MM.1S (cell line): ENCODE measurements at regions not wholly inside any gene's neighbourhood (a gene's known extent, or its start where the extent isn't known, plus 50 kb on each side); places are given as distances from the start of the nearest gene placed in this dataset.

Experiments used
- DNase-seq: peaks from one replicate; pipeline ENCODE4 v3.0.0-alpha.2; 2015
- H2AFZ ChIP-seq: fragments of 300-600 bp; sonication (generic); 2 replicates; pipeline ENCODE4 v1.6.0; 2016; ENCODE audit warnings: antibody characterized with exemption, low read length
- H3F3A ChIP-seq: fragments of 300-600 bp; sonication (generic); 2 replicates; pipeline ENCODE4 v1.6.1; 2016; ENCODE audit warnings: mild to moderate bottlenecking, antibody characterized with exemption, low read length, moderate library complexity, mixed read lengths; ENCODE audit not compliant: insufficient read depth
- H3K27ac ChIP-seq: fragments of 300-600 bp; sonication (generic); 2 replicates; pipeline ENCODE4 v1.5.1; 2016; ENCODE audit warnings: mild to moderate bottlenecking, low read length
- H3K27me3 ChIP-seq: fragments of 300-600 bp; sonication (generic); replicated peaks from 2 replicates; pipeline ENCODE4 v1.6.0; 2016; ENCODE audit warnings: low read length; ENCODE audit not compliant: insufficient read depth
- H3K36me3 ChIP-seq: fragments of 300-600 bp; sonication (generic); replicated peaks from 2 replicates; pipeline ENCODE4 v1.6.1; 2016; ENCODE audit warnings: mild to moderate bottlenecking, low read length, mixed read lengths; ENCODE audit not compliant: insufficient read depth
- H3K4me1 ChIP-seq: fragments of 300-600 bp; sonication (generic); 2 replicates; pipeline ENCODE4 v1.6.1; 2016; ENCODE audit warnings: low read length, mixed read lengths
- H3K4me2 ChIP-seq: fragments of 300-600 bp; sonication (generic); 2 replicates; pipeline ENCODE4 v1.6.0; 2016; ENCODE audit warnings: low read depth, low read length
- H3K4me3 ChIP-seq: fragments of 300-600 bp; sonication (generic); 2 replicates; pipeline ENCODE4 v1.5.1; 2016; ENCODE audit warnings: low read length, mixed read lengths
- H3K79me2 ChIP-seq: fragments of 300-600 bp; sonication (generic); 2 replicates; pipeline ENCODE4 v1.6.1; 2016; ENCODE audit warnings: mixed run types, low read length, mixed read lengths
- H3K9ac ChIP-seq: fragments of 300-600 bp; sonication (generic); 2 replicates; pipeline ENCODE4 v1.6.1; 2016; ENCODE audit warnings: low read length, mixed read lengths
- H3K9me2 ChIP-seq: fragments of 300-600 bp; sonication (generic); replicated peaks from 2 replicates; pipeline ENCODE4 v1.6.1; 2016; ENCODE audit warnings: mild to moderate bottlenecking, low read length, mixed read lengths; ENCODE audit not compliant: insufficient read depth
- H3K9me3 ChIP-seq: fragments of 300-600 bp; sonication (generic); replicated peaks from 2 replicates; pipeline ENCODE4 v1.6.1; 2016; ENCODE audit warnings: mild to moderate bottlenecking, low read length, mixed read lengths; ENCODE audit not compliant: insufficient read depth
- H4K20me1 ChIP-seq: fragments of 300-600 bp; sonication (generic); 2 replicates; pipeline ENCODE4 v1.6.1; 2016; ENCODE audit warnings: mild to moderate bottlenecking, low read length, moderate library complexity, mixed read lengths; ENCODE audit not compliant: insufficient read depth
- EZH2 ChIP-seq: fragments of 300-600 bp; sonication (generic); optimal IDR thresholded peaks from 2 replicates; pipeline ENCODE3; 2017; ENCODE audit warnings: low read depth, mild to moderate bottlenecking, antibody characterized with exemption, low read length, mixed read lengths
- EZH2phosphoT487 ChIP-seq: fragments of 300-600 bp; sonication (generic); IDR thresholded peaks from 2 replicates; pipeline ENCODE4 v1.6.1; 2018; ENCODE audit warnings: antibody characterized with exemption, low read length
- TF ChIP-seq, protein P1 (sequence below): fragments of 300-600 bp; sonication (generic); IDR thresholded peaks from 2 replicates; pipeline ENCODE4 v1.5.1; 2016; ENCODE audit warnings: antibody characterized with exemption, low read length, mixed read lengths

DNA sequence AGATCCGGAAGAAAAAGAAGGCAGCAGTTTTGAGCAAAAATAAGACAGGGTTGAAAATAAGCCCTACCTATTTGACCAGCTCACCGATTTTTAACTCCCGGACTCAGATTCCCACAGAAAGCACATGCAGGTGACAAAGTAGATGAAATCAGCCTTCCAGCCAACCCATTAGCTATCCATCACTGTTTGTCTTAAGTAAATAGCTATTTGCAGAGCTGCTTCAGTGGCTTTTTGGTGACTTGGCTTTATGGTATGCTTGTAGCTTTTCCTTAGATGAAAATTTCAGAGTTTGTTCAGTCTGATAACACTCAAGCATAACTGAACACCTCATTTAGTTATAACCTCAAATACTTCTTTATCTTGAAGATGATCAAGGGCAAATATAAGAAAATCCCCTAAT, 192.6 kb downstream of the HIPK3 start:
- H3K27me3 ChIP-seq = no peaks in the 10 kb centered on the region
- H3F3A ChIP-seq = no peaks in the 10 kb centered on the region
- H3K4me3 ChIP-seq = no peak overlapping the region
- no peaks in the 10 kb centered on the region for H3K36me3 ChIP-seq
- no peaks in the 10 kb centered on the region for H3K9me2 ChIP-seq
- TF ChIP-seq EZH2phosphoT487 = no peak
- TF ChIP-seq EZH2 = no peak
- TF ChIP-seq, protein P1, sequence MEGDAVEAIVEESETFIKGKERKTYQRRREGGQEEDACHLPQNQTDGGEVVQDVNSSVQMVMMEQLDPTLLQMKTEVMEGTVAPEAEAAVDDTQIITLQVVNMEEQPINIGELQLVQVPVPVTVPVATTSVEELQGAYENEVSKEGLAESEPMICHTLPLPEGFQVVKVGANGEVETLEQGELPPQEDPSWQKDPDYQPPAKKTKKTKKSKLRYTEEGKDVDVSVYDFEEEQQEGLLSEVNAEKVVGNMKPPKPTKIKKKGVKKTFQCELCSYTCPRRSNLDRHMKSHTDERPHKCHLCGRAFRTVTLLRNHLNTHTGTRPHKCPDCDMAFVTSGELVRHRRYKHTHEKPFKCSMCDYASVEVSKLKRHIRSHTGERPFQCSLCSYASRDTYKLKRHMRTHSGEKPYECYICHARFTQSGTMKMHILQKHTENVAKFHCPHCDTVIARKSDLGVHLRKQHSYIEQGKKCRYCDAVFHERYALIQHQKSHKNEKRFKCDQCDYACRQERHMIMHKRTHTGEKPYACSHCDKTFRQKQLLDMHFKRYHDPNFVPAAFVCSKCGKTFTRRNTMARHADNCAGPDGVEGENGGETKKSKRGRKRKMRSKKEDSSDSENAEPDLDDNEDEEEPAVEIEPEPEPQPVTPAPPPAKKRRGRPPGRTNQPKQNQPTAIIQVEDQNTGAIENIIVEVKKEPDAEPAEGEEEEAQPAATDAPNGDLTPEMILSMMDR = no peak
- H3K9ac ChIP-seq = no peak overlapping the region
- H3K79me2 ChIP-seq = no peaks in the 10 kb centered on the region
- no peaks in the 10 kb centered on the region for H3K9me3 ChIP-seq
- H3K27ac ChIP-seq = no peak overlapping the region
- DNase-seq = no peak
- no peak overlapping the region for H3K4me2 ChIP-seq
- H4K20me1 ChIP-seq = no peaks in the 10 kb centered on the region
- no peaks in the 10 kb centered on the region for H3K4me1 ChIP-seq
- H2AFZ ChIP-seq = no peak overlapping the region

DNA sequence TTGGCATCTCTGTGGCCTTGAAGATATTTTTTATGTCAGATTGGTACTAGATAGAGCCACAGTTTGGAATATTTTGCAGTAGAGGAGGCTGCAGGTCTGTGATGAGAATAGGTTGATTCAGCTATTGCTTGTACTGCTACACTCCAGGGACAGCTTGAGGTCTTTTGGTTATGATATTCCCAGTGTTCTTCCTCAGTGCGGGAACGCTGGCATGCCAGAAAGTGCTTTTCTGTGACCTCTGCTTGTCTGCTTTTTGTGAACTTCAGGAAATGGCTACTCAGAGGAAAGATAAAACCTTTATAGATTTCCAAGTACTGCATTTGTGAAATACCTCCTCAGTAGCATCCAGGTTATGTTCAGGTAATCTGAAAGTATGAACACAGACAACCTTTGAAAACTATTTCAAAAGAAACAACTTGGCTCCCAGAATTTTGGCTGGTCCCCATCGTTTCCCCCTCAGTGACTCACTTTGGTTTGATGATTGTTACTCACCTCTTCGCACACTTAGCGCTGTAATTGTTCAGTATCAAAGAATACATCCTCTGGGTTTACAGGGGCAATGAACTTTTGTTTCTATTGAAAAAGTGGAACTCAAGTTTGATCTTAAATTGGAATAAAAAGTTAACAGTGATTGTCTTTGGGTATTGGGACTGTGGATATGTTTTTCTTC, 191.4 kb downstream of the HIPK3 start:
- no peaks in the 10 kb centered on the region for H3K9me2 ChIP-seq
- no peaks in the 10 kb centered on the region for H3K9me3 ChIP-seq
- no peaks in the 10 kb centered on the region for H3F3A ChIP-seq
- DNase-seq = no peak
- no peak overlapping the region for H3K9ac ChIP-seq
- H3K4me1 ChIP-seq = no peaks in the 10 kb centered on the region
- no peak overlapping the region for H3K4me3 ChIP-seq
- H3K36me3 ChIP-seq = no peaks in the 10 kb centered on the region
- no peaks in the 10 kb centered on the region for H3K27me3 ChIP-seq
- H2AFZ ChIP-seq = no peak overlapping the region
- TF ChIP-seq, protein P1 = no peak
- no peak for TF ChIP-seq EZH2phosphoT487
- no peak for TF ChIP-seq EZH2
- no peak overlapping the region for H3K27ac ChIP-seq
- H3K4me2 ChIP-seq = no peak overlapping the region
- H3K79me2 ChIP-seq = no peaks in the 10 kb centered on the region
- no peaks in the 10 kb centered on the region for H4K20me1 ChIP-seq

DNA sequence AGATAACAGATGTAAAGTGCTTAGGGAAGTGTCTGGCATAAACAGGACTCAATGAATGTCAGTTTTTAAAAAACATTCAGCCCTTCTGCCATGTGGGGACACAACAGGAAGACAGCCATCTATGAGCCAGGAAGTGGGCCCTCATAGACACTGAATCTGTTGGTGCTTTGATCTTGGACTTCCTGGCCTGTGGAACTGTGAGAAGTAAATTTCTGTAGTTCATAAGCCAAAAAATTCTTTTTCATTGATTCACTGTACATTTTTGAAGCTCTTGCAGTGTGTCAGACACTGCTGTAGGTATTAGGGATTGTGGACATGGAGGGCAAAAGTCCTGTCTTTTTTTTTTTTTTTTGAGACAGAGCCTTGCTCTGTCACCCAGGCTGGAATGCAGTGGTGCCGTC, 188.6 kb downstream of the HIPK3 start:
- no peak for DNase-seq
- H3K27ac ChIP-seq = no peak overlapping the region

More for the DNA sequence above, 188.6 kb downstream of the HIPK3 start:
- Histone ChIP-seq H3K9me2 (no peaks in the 10 kb centered on the region), H3K36me3 (no peaks in the 10 kb centered on the region), H3K79me2 (no peaks in the 10 kb centered on the region), H3K9ac (no peak overlapping the region), H3K4me2 (no peak overlapping the region), H3F3A (no peaks in the 10 kb centered on the region), H3K4me1 (no peaks in the 10 kb centered on the region), H3K9me3 (no peaks in the 10 kb centered on the region), H3K4me3 (no peak overlapping the region), H4K20me1 (no peaks in the 10 kb centered on the region), H3K27me3 (no peaks in the 10 kb centered on the region), H2AFZ (no peak overlapping the region)
- TF ChIP-seq, protein P1 = no peak
- TF ChIP-seq EZH2phosphoT487 (no peak), EZH2 (no peak)
